ENCODE measurements at regions not wholly inside any gene's neighbourhood (a gene's known extent, or its start where the extent isn't known, plus 50 kb on each side); places are given as distances from the start of the nearest gene placed in this dataset.
"Not testable (repeated sequence)": the region's sequence is repeated elsewhere in the genome, so short reads cannot be mapped to it uniquely, and the experiment has no call there.

GRCh38 chr16:88308441-88309173 lies 74.2 kb upstream of the ZNF469 start:
- H3K27ac ChIP-seq (ENCODE audit: low read length): no peak overlapping the region
- ATAC-seq (no peak), DNase-seq (peak in 1 of 3 donors; percentile 3)
- H3K4me3 ChIP-seq (ENCODE audit: low read length): no peak overlapping the region
- peaks cover 7% of the 10 kb centered on the region for H3K4me1 ChIP-seq (ENCODE audit: control insufficient read depth, insufficient read depth, low read length)
- no peaks in the 10 kb centered on the region for H3K27me3 ChIP-seq (ENCODE audit: control insufficient read depth, insufficient read depth)
- no peaks in the 10 kb centered on the region for H3K9me3 ChIP-seq (ENCODE audit: control insufficient read depth, low read length)
- WGBS: 90% methylated on average over 5 of the region's 5 CpGs
- intact Hi-C loops (cut with DNase I): no loop called here

GRCh38 chr16:88309174-88309907 lies 73.4 kb upstream of the ZNF469 start:
- Histone ChIP-seq H3K27ac (ENCODE audit: low read length) (no peak overlapping the region), H3K4me3 (ENCODE audit: low read length) (no peak overlapping the region), H3K4me1 (ENCODE audit: control insufficient read depth, insufficient read depth, low read length) (peaks cover 4% of the 10 kb centered on the region), H3K27me3 (ENCODE audit: control insufficient read depth, insufficient read depth) (no peaks in the 10 kb centered on the region), H3K9me3 (ENCODE audit: control insufficient read depth, low read length) (no peaks in the 10 kb centered on the region)
- ATAC-seq: no peak
- intact Hi-C loops (cut with DNase I): no loop called here
- DNase-seq: peak in 2 of 3 donors; percentile 2 to 27
- WGBS: 94% methylated on average over 17 of the region's 17 CpGs

DNA sequence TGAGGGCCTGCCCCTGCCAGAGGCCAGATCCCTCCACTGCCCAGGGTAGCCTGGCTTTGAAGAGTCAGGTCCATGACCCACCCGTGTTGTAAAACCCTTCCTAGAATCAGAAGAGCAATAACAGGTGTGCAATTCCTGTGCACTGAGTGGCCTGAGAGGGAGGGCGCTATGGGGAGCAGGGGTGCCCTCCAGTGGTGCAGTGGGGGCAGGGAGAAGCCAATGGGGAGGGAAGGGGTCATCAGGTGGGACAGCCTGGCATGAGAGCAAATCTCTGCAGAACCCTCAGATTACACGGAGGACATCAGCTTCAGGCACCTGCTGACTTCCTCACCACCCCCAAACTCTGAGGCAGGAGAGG lies 72.9 kb upstream of the ZNF469 start:
- peak in 1 of 3 donors; percentile 6 for DNase-seq
- no peak overlapping the region for H3K4me3 ChIP-seq (ENCODE audit: low read length)
- intact Hi-C loops (cut with DNase I): no loop called here

DNA sequence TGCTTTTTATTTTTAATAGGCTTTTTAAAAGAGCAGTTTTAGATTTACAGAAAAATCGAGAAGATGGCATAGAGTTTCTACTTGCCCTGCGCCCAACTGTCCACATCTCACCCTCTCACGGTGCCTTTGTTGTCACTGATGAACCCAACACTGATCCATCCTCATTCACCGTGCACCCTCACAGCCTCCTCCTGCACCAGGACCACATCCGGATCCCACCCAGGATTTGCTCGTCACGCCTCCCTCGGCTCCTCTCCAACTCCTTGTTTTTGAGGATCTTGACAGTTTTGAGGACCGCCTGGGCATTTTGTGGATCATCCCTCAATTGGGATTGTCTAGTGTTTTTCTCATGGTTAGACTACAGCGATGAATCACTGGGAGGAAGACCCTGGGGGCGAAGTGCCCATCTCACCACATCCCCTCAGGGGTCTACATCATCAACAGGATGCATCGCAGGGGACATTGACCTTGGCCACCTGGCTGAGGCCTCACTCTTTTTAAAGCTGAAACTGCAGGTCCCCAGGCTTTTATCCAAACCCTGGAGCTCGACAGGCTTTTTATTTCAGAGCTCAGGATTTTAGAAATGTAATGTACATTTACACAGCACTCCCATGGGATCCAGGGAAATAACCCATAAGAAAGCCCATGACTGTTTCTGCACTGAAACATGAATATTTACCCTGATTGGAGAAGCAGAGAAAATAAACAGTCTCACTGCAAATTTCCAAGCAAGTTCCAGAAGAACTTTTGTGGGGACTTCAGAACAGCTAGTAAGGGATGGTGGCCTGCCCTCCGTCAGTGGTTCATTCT lies 71.8 kb upstream of the ZNF469 start:
- H3K27me3 ChIP-seq (ENCODE audit: control insufficient read depth, insufficient read depth): no peaks in the 10 kb centered on the region
- no peak overlapping the region for H3K4me3 ChIP-seq (ENCODE audit: low read length)
- DNase-seq (peak in 1 of 3 donors; percentile 3), ATAC-seq (no peak)
- WGBS: 90% methylated on average over 14 of the region's 14 CpGs
- no peak overlapping the region for H3K27ac ChIP-seq (ENCODE audit: low read length)
- no peaks in the 10 kb centered on the region for H3K4me1 ChIP-seq (ENCODE audit: control insufficient read depth, insufficient read depth, low read length)
- intact Hi-C loops (cut with DNase I): no loop called here
- H3K9me3 ChIP-seq (ENCODE audit: control insufficient read depth, low read length): no peaks in the 10 kb centered on the region

More for the DNA sequence above, 72.9 kb upstream of the ZNF469 start:
- ATAC-seq: no peak
- H3K4me1 ChIP-seq (ENCODE audit: control insufficient read depth, insufficient read depth, low read length): peaks cover under 1% of the 10 kb centered on the region
- H3K9me3 ChIP-seq (ENCODE audit: control insufficient read depth, low read length): no peaks in the 10 kb centered on the region
- H3K27ac ChIP-seq (ENCODE audit: low read length): no peak overlapping the region
- no peaks in the 10 kb centered on the region for H3K27me3 ChIP-seq (ENCODE audit: control insufficient read depth, insufficient read depth)
- 65% methylated on average over 3 of the region's 3 CpGs for WGBS

DNA sequence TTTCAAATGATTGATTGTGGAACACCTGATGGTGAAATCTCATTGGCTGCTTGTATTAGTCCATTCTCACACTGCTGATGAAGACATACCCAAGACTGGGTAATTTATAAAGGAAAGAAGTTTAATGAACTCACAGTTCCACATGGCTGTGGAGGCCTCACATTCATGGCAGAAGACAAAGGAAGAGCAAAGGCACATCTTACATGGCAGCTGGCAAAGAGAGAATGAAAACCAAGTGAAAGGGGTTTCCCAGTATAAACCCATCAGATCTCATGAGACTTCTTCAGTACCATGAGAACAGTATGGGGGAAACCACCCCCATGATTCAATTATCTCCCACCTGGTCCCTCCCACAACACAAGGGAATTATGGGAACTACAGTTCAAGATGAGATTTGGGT lies 70.9 kb upstream of the ZNF469 start:
- ATAC-seq: not testable (repeated sequence)

GRCh38 chr16:88312732-88313131 lies 70.0 kb upstream of the ZNF469 start:
- intact Hi-C loops (cut with DNase I): no loop called here
- WGBS: 93% methylated on average over 10 of the region's 10 CpGs
- H3K27ac ChIP-seq (ENCODE audit: low read length): no peak overlapping the region
- H3K4me3 ChIP-seq (ENCODE audit: low read length): no peak overlapping the region
- ATAC-seq (no peak), DNase-seq (no peak)
- no peaks in the 10 kb centered on the region for H3K9me3 ChIP-seq (ENCODE audit: control insufficient read depth, low read length)
- no peaks in the 10 kb centered on the region for H3K27me3 ChIP-seq (ENCODE audit: control insufficient read depth, insufficient read depth)
- H3K4me1 ChIP-seq (ENCODE audit: control insufficient read depth, insufficient read depth, low read length): no peaks in the 10 kb centered on the region

More for the DNA sequence above, 70.9 kb upstream of the ZNF469 start:
- H3K9me3 ChIP-seq (ENCODE audit: control insufficient read depth, low read length); intact Hi-C loops (cut with DNase I); DNase-seq; H3K4me1 ChIP-seq (ENCODE audit: control insufficient read depth, insufficient read depth, low read length); H3K4me3 ChIP-seq (ENCODE audit: low read length); H3K27me3 ChIP-seq (ENCODE audit: control insufficient read depth, insufficient read depth); H3K27ac ChIP-seq (ENCODE audit: low read length): not testable (repeated sequence)

DNA sequence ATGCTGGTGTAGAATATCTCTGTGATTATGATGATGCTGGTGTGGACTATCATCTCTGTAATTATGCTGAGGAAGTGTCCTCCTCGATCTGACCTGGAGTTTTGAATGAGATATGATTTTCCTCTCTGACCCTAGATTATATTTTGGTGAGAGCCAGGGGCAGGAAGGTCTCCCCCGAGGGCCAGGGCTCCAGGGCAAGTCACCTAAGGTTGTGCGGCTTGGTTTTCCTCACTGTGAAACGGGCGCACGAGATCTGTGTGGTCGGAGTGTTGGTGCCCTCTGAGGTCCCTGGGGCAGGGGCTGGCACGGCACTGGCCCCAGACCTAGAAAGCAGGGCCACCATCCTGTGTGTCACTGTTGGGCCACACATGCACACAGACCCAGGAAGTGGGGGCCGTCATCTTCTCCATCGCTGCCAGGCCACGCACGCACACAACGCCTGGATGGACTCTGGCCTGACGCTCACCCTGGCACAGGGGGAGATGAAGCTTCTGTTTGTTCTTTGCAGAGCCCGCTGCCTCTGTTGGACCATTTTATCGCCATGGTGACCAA lies 67.7 kb upstream of the ZNF469 start:
- Histone ChIP-seq H3K27me3 (ENCODE audit: control insufficient read depth, insufficient read depth) (no peaks in the 10 kb centered on the region), H3K4me3 (ENCODE audit: low read length) (no peak overlapping the region), H3K4me1 (ENCODE audit: control insufficient read depth, insufficient read depth, low read length) (no peaks in the 10 kb centered on the region), H3K27ac (ENCODE audit: low read length) (no peak overlapping the region), H3K9me3 (ENCODE audit: control insufficient read depth, low read length) (no peaks in the 10 kb centered on the region)
- intact Hi-C loops (cut with DNase I): no loop called here
- 81% methylated on average over 16 of the region's 16 CpGs for WGBS
- DNase-seq (no peak), ATAC-seq (peak in 1 of 2 donors; percentile 11)

GRCh38 chr16:88315543-88316105 lies 67.1 kb upstream of the ZNF469 start:
- intact Hi-C loops (cut with DNase I): no loop called here
- Histone ChIP-seq H3K4me3 (ENCODE audit: low read length) (no peak overlapping the region), H3K27me3 (ENCODE audit: control insufficient read depth, insufficient read depth) (no peaks in the 10 kb centered on the region), H3K4me1 (ENCODE audit: control insufficient read depth, insufficient read depth, low read length) (no peaks in the 10 kb centered on the region), H3K27ac (ENCODE audit: low read length) (no peak overlapping the region), H3K9me3 (ENCODE audit: control insufficient read depth, low read length) (no peaks in the 10 kb centered on the region)
- DNase-seq: peak in 2 of 3 donors; percentile 65 to 79
- ATAC-seq: peak; percentile 70 to 90
- WGBS: 52% methylated on average over 20 of the region's 20 CpGs

DNA sequence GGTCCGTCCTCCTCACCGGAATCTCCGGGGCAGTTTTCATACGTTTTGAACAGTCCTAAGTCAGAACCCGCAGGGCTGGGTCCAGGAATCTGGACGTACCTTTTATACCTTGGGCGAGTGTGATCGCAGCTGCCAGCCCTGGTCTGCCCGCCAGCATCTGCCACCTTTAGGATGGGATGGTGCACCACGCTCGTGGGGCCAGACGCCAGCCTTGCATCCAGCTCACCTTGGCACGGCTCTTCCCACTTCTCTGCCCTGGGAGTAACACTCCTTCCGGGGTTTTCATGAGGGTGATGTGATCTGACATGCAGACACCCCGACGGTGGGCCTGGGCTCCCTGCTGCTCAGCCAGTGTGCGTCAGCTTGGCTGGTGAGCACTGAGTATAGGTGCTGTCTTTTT lies 66.6 kb upstream of the ZNF469 start:
- 81% methylated on average over 17 of the region's 17 CpGs for WGBS
- Histone ChIP-seq H3K27ac (ENCODE audit: low read length) (no peak overlapping the region), H3K4me3 (ENCODE audit: low read length) (no peak overlapping the region), H3K9me3 (ENCODE audit: control insufficient read depth, low read length) (no peaks in the 10 kb centered on the region), H3K27me3 (ENCODE audit: control insufficient read depth, insufficient read depth) (no peaks in the 10 kb centered on the region), H3K4me1 (ENCODE audit: control insufficient read depth, insufficient read depth, low read length) (no peaks in the 10 kb centered on the region)
- ATAC-seq (no peak), DNase-seq (no peak)
- intact Hi-C loops (cut with DNase I): no loop called here

- WGBS: 84% methylated on average over 18 of the region's 18 CpGs
- no peaks in the 10 kb centered on the region for H3K4me1 ChIP-seq (ENCODE audit: control insufficient read depth, insufficient read depth, low read length)
These were observed 65.7 kb upstream of the ZNF469 start for GRCh38 chr16:88316941-88317612.

More at GRCh38 chr16:88316941-88317612, 65.7 kb upstream of the ZNF469 start:
- intact Hi-C loops (cut with DNase I): no loop called here
- DNase-seq (no peak), ATAC-seq (no peak)
- Histone ChIP-seq H3K9me3 (ENCODE audit: control insufficient read depth, low read length) (no peaks in the 10 kb centered on the region), H3K4me3 (ENCODE audit: low read length) (no peak overlapping the region), H3K27ac (ENCODE audit: low read length) (no peak overlapping the region), H3K27me3 (ENCODE audit: control insufficient read depth, insufficient read depth) (no peaks in the 10 kb centered on the region)
